ENCODE measurements at regions not wholly inside any gene's neighbourhood (a gene's known extent, or its start where the extent isn't known, plus 50 kb on each side); places are given as distances from the start of the nearest gene placed in this dataset.

- TF ChIP-seq POLR2A (IDR thresholded peaks at IDR 0.05) (no peak), CTCF (IDR thresholded peaks at IDR 0.05) (no peak)
These were observed 158.3 kb upstream of the C2CD4B start for GRCh38 chr15:62323353-62323890.

Data from body of pancreas (tissue), 4 donors.